Neural progenitor cell (in vitro differentiated cells): ENCODE measurements at regions not wholly inside any gene's neighbourhood (a gene's known extent, or its start where the extent isn't known, plus 50 kb on each side); places are given as distances from the start of the nearest gene placed in this dataset.

ENCODE experiments used
- DNase-seq: peaks from one replicate; pipeline ENCODE4 v3.0.0-alpha.2; 2016; ENCODE audit warnings: low spot score
- H2AFZ ChIP-seq: fragments of 200-600 bp; sonication (generic); replicated peaks from 2 replicates; pipeline ENCODE4 v1.6.1; 2016; ENCODE audit warnings: antibody characterized with exemption
- H3F3A ChIP-seq: fragments of 200-600 bp; sonication (generic); 2 replicates; pipeline ENCODE4 v1.6.1; 2016; ENCODE audit warnings: antibody characterized with exemption, low read depth
- H3K27ac ChIP-seq: fragments of 200-600 bp; sonication (generic); 2 replicates; pipeline ENCODE4 v1.5.1; 2016; ENCODE audit warnings: mild to moderate bottlenecking
- H3K27me3 ChIP-seq: fragments of 200-600 bp; sonication (generic); 2 replicates; pipeline ENCODE4 v1.6.1; 2016; ENCODE audit warnings: mild to moderate bottlenecking, moderate library complexity
- H3K36me3 ChIP-seq: fragments of 200-600 bp; sonication (generic); 2 replicates; pipeline ENCODE4 v1.5.1; 2016
- H3K4me1 ChIP-seq: fragments of 200-600 bp; sonication (generic); 2 replicates; pipeline ENCODE4 v1.6.1; 2016; ENCODE audit warnings: mixed run types
- H3K4me2 ChIP-seq: fragments of 200-600 bp; sonication (generic); 2 replicates; pipeline ENCODE4 v1.6.1; 2016
- H3K4me3 ChIP-seq: fragments of 200-600 bp; sonication (generic); 2 replicates; pipeline ENCODE4 v1.5.1; 2016
- H3K79me2 ChIP-seq: fragments of 200-600 bp; sonication (generic); 2 replicates; pipeline ENCODE4 v1.6.1; 2016; ENCODE audit warnings: low read depth
- H3K9ac ChIP-seq: fragments of 200-600 bp; sonication (generic); 2 replicates; pipeline ENCODE4 v1.6.1; 2016
- H3K9me3 ChIP-seq: fragments of 200-600 bp; sonication (generic); 2 replicates; pipeline ENCODE4 v1.5.1; 2016; ENCODE audit warnings: low read depth
- H4K20me1 ChIP-seq: fragments of 200-600 bp; sonication (generic); 2 replicates; pipeline ENCODE4 v1.6.1; 2016; ENCODE audit warnings: low read depth
- H3K27ac Mint-ChIP-seq: 3 replicates; pipeline ENCODE4 v1.8.0; 2021; ENCODE audit warnings: mixed read lengths
- H3K27me3 Mint-ChIP-seq: 2 replicates; pipeline ENCODE4 v1.8.0; 2022; ENCODE audit warnings: low read depth, mild to moderate bottlenecking, inconsistent platforms, moderate library complexity, mixed read lengths; ENCODE audit not compliant: insufficient read depth
- H3K36me3 Mint-ChIP-seq: 3 replicates; pipeline ENCODE4 v1.8.0; 2021; ENCODE audit warnings: mixed read lengths
- H3K4me1 Mint-ChIP-seq: 3 replicates; pipeline ENCODE4 v1.8.0; 2021; ENCODE audit warnings: mixed read lengths
- H3K4me3 Mint-ChIP-seq: 3 replicates; pipeline ENCODE4 v1.8.0; 2021; ENCODE audit warnings: mild to moderate bottlenecking, moderate library complexity, mixed read lengths
- H3K9me3 Mint-ChIP-seq: 3 replicates; pipeline ENCODE4 v1.8.0; 2020; ENCODE audit warnings: mixed read lengths
- EZH2 ChIP-seq: fragments of 200-600 bp; sonication (generic); IDR thresholded peaks from 2 replicates; pipeline ENCODE4 v1.6.1; 2017; ENCODE audit warnings: antibody characterized with exemption, mild to moderate bottlenecking, moderate library complexity
- EZH2phosphoT487 ChIP-seq: fragments of 200-600 bp; sonication (generic); IDR thresholded peaks from 2 replicates; pipeline ENCODE4 v1.6.1; 2017; ENCODE audit warnings: antibody characterized with exemption
- TF ChIP-seq, protein P1 (sequence below): fragments of 200-600 bp; sonication (generic); IDR thresholded peaks from 2 replicates; pipeline ENCODE4 v1.5.1; 2017; ENCODE audit warnings: antibody characterized with exemption, mild to moderate bottlenecking

- H3K79me2 ChIP-seq: no peaks in the 10 kb centered on the region
- no peaks in the 10 kb centered on the region for H3K9me3 Mint-ChIP-seq
- peak; percentile 7 for DNase-seq
- H3K4me1 Mint-ChIP-seq: peaks cover 50% of the 10 kb centered on the region
- peaks cover 16% of the 10 kb centered on the region for H3K4me1 ChIP-seq
- no peak overlapping the region for H3K27ac ChIP-seq
- peak overlapping the region; percentile 54 for H3K4me3 Mint-ChIP-seq
- no peak for TF ChIP-seq EZH2
- TF ChIP-seq, protein P1, sequence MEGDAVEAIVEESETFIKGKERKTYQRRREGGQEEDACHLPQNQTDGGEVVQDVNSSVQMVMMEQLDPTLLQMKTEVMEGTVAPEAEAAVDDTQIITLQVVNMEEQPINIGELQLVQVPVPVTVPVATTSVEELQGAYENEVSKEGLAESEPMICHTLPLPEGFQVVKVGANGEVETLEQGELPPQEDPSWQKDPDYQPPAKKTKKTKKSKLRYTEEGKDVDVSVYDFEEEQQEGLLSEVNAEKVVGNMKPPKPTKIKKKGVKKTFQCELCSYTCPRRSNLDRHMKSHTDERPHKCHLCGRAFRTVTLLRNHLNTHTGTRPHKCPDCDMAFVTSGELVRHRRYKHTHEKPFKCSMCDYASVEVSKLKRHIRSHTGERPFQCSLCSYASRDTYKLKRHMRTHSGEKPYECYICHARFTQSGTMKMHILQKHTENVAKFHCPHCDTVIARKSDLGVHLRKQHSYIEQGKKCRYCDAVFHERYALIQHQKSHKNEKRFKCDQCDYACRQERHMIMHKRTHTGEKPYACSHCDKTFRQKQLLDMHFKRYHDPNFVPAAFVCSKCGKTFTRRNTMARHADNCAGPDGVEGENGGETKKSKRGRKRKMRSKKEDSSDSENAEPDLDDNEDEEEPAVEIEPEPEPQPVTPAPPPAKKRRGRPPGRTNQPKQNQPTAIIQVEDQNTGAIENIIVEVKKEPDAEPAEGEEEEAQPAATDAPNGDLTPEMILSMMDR: no peak
- TF ChIP-seq EZH2phosphoT487: no peak
- H3K27me3 Mint-ChIP-seq: peaks cover 2% of the 10 kb centered on the region
- H3K9me3 ChIP-seq: no peaks in the 10 kb centered on the region
- peak overlapping the region; percentile 72 for H3K27ac Mint-ChIP-seq
- no peaks in the 10 kb centered on the region for H4K20me1 ChIP-seq
- H2AFZ ChIP-seq: no peak overlapping the region
- H3K4me2 ChIP-seq: peak overlapping the region; percentile 50
- no peak overlapping the region for H3K9ac ChIP-seq
- no peaks in the 10 kb centered on the region for H3F3A ChIP-seq
- no peaks in the 10 kb centered on the region for H3K36me3 ChIP-seq
- no peak overlapping the region for H3K4me3 ChIP-seq
- H3K36me3 Mint-ChIP-seq: peaks cover 2% of the 10 kb centered on the region
- H3K27me3 ChIP-seq: no peaks in the 10 kb centered on the region
Measured at GRCh38 chr3:168473334-168473890, 377.7 kb upstream of the GOLIM4 start.

GRCh38 chr3:168472783-168473182 lies 377.1 kb upstream of the GOLIM4 start:
- no peaks in the 10 kb centered on the region for H3F3A ChIP-seq
- H3K9me3 Mint-ChIP-seq: no peaks in the 10 kb centered on the region
- no peak overlapping the region for H3K4me2 ChIP-seq
- no peak overlapping the region for H3K9ac ChIP-seq
- no peaks in the 10 kb centered on the region for H3K36me3 Mint-ChIP-seq
- H3K36me3 ChIP-seq: no peaks in the 10 kb centered on the region
- H3K4me3 ChIP-seq: no peak overlapping the region
- H2AFZ ChIP-seq: no peak overlapping the region
- no peak overlapping the region for H3K27ac ChIP-seq
- TF ChIP-seq, protein P1: no peak
- TF ChIP-seq EZH2 (no peak), EZH2phosphoT487 (no peak)
- no peak overlapping the region for H3K27ac Mint-ChIP-seq
- H3K4me1 Mint-ChIP-seq: peaks cover 44% of the 10 kb centered on the region
- H3K9me3 ChIP-seq: no peaks in the 10 kb centered on the region
- DNase-seq: no peak
- H3K4me1 ChIP-seq: peaks cover 16% of the 10 kb centered on the region
- no peaks in the 10 kb centered on the region for H3K27me3 ChIP-seq
- H3K4me3 Mint-ChIP-seq: no peak overlapping the region
- H3K79me2 ChIP-seq: no peaks in the 10 kb centered on the region
- no peaks in the 10 kb centered on the region for H4K20me1 ChIP-seq
- peaks cover 2% of the 10 kb centered on the region for H3K27me3 Mint-ChIP-seq

- Mint-ChIP-seq H3K27ac (no peak overlapping the region), H3K36me3 (peaks cover 1% of the 10 kb centered on the region), H3K27me3 (peaks cover 2% of the 10 kb centered on the region), H3K4me3 (no peak overlapping the region), H3K4me1 (peaks cover 30% of the 10 kb centered on the region), H3K9me3 (peaks cover 5% of the 10 kb centered on the region)
- Histone ChIP-seq H3K36me3 (peaks cover 3% of the 10 kb centered on the region), H3K9ac (no peak overlapping the region), H3K9me3 (no peaks in the 10 kb centered on the region), H3K4me1 (peaks cover 12% of the 10 kb centered on the region), H3K27me3 (no peaks in the 10 kb centered on the region), H3K27ac (no peak overlapping the region), H3K4me2 (no peak overlapping the region), H3F3A (no peaks in the 10 kb centered on the region), H4K20me1 (no peaks in the 10 kb centered on the region), H3K79me2 (no peaks in the 10 kb centered on the region), H3K4me3 (no peak overlapping the region), H2AFZ (no peak overlapping the region)
- no peak for DNase-seq
- no peak for TF ChIP-seq EZH2phosphoT487
- TF ChIP-seq, protein P1: no peak
- no peak for TF ChIP-seq EZH2
Measured at GRCh38 chr3:168470380-168470779, 374.7 kb upstream of the GOLIM4 start.
